HG02981 (cell line): ENCODE measurements at regions not wholly inside any gene's neighbourhood (a gene's known extent, or its start where the extent isn't known, plus 50 kb on each side); places are given as distances from the start of the nearest gene placed in this dataset.

ENCODE experiments used
- ATAC-seq: cut with Tn5 transposase; IDR thresholded peaks from one replicate; pipeline ENCODE4 v1.9.1; 2021; ENCODE audit warnings: mild to moderate bottlenecking, moderate library complexity; ENCODE audit not compliant: unreplicated experiment

DNA sequence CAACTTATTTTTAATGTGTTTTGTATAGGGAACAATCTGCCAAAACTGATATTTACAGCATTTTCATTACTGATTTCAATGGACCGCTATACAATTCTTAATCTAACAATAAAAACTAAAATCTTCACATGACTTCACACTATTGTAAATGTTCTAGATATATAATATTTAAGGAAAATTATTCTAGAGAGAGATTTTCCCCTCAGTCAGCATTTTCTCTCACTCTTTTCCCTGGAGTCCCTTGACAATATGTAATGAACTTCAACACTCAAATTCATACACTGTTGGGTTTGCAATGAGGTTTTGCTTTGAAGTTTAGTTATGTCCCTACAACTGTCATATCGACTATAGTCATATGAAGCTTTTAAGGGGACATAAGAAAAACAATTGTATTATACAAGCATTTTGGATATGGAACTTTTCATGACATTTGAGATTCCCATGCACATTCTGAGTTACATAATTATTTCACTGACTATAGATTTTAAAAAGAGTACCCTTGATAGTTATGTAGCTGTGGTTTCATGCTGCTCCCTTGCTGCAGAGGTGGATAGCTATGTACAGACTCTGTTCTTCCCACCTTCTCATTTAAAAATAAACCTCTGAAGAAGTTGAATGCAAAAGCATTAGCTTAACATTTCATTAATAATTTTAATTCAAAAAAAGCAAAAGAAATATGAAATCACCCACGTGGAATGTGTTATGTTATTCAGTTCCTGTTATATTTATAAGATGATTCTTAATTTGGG is 338.5 kb downstream of the AKAIN1 start:
- ATAC-seq: no peak

DNA sequence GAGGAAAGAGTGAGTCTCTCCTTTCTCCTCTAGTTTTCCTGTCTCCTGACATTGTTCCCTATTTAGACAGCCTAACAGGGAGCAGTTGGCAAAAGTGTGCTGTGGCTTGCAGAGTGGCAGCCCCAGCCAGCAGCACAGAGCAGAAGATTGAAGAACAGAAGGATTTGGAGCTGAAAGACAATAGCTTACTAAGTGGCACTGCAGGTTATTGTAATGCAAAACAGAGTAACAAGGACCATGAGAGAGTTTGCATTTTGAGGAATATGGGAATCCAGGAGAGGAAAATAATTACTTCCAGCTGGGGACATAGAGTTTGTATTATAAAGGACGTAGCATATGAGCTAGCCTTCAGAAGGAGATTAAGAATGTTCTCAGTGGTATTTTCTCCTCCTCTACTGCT is 342.4 kb downstream of the AKAIN1 start:
- ATAC-seq: no peak

DNA sequence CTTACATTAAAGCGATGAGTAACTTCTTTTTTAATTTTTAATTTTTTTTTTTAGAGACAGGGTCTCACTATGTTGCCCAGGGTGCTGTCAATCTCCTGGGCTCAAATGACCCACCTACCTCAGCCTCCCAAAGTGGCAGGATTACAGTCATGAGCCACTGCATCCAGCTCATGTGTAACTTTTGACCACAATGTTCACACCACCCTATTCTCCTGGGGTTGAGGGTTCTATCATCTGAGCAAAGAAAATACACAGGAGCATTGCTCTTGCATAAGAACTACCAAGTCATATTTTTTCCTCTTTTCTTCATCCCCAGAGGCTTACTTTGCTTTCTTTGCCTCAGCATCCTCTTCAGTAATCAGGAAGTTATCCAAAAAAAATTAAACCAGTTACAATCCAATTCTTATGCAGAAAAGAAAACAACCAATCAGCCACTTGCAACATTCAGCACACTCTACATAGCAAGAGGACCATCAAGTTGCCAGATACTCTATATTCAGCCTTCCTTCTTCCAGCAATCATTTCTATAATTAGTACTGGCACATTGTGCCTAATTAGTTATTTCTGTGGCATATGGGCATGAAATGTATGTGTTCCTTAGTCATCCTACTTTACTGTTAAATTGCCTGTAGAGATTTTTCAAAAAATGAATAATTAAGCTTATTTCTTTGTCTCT is 345.6 kb downstream of the AKAIN1 start:
- no peak for ATAC-seq

DNA sequence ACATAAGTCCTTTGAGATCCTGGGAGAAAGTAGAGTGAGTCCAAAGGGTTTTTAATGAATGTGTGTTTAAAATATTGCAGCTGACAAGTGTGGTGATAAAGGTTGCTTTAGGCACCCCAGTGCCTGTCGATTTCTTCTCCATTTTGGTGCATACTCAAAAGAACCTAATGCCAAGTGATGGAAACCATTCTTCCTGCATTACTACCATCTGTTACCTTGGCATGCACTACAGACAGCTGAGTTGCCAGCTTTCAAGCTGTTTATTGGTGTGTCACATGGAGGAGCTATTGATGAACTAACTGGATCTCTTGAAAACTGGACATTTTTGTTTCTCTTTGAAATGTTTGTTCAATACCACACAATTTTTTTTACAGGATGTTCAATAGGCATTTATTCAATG is 350.0 kb downstream of the AKAIN1 start:
- no peak for ATAC-seq

DNA sequence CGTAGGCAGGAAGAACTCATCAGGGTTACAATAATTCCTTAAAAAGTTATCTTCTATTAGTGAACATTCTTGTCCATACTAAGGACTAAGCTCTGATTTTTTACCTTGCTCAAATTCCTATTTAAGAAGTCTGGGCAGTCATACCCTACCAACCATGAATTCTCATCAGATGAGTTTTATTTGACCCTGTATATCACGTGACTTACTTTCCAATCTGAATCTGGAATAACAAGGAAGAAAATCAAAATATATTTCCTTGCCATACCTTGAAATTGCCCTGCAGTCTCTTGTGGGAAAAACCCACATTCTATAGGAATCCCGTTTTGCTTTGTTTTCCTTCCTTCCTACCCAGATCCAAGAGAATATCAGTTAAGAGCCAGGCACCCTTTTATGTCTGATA is 352.7 kb downstream of the AKAIN1 start:
- no peak for ATAC-seq

DNA sequence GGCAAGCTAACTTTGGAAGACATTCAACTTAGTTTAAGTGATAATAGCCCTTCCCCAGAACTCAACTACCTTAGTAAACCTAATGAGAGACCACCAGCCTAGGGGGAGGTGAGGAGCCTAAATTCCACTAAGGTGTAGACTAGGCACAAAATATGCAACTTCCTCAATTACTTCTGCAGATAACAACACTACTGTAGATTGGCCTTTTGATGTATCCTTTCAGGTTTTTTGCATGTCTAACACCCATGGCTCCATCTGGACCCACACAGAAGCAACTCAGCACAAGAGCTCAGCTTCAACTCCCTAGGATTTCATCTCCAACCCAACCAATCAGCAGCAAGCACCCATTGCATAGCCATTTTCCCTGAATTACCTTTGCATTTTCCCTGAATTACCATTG is 353.3 kb downstream of the AKAIN1 start:
- ATAC-seq: no peak

DNA sequence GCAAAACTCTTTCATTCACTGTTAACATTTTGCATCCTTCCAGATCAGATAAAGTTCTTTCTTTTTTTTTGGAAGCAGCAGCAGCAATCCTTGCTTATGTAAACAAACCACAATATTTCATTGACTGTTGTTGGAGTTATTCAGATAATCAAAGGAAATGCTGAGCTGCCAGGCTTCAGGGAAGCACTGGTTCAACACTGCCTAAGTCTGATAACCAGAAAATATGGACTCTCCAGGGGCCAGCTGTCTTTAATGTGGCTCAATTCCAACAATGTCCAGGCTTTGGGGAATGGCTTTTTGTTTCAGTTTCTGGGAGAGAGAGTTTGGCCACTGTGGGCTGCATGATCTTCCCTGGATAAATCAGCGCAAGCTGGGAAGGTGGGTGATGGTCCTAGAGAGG is 354.3 kb downstream of the AKAIN1 start:
- ATAC-seq: no peak

DNA sequence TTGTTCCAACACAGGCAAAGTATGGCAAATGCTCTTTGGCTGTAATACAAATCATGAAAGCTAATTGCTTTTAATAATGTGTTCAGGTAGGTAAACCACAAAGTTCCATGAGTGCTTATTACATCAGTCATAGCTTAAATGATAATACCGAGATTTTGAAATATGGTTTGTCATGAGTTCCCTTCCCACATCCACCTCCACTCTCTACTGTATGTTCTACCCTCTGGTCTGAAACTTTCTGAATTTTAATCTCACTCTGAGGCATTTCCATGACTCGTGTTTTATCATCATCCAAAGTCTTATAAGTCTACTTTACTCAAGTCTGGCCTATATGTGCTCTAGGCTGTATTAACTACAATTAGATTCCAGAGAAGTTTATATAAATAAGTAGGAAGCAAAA is 354.8 kb downstream of the AKAIN1 start:
- ATAC-seq: no peak

DNA sequence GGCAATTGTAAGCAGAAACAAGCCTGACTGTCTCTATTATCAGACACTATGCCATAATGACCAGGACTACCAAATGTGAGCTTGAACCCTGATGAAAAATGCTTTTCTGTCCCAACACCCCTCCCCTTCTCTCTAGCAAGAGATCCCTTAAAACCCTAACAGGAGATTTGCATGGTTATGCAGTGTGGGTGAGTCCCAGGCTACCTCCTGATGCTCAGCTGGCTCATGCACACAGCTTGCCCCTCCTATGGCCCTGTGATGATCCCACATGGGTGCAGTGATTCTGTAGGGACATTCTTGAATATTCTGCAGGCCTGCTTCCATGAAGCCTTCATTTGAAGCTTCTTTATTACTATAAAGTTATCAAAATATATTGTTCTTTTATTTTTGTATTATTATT is 357.4 kb downstream of the AKAIN1 start:
- no peak for ATAC-seq

DNA sequence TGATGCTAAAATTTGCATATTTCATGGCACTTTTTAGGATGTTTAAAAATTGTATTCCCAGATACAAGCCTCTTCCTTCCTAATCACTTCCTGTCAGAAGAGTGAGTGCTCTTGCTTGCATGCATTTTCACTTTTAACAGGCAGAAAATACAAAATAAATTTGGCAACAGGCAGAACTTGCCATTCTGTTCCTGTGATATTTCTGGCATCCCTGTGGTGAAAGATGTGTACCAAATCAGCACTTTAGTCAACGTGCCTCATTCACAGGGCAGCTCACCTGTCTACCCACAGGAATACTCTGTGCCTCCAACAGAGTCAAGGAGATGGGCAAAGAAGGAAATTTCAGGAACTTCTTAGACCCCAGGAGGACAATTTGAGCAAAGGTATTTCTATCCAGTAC is 360.9 kb downstream of the AKAIN1 start:
- no peak for ATAC-seq

DNA sequence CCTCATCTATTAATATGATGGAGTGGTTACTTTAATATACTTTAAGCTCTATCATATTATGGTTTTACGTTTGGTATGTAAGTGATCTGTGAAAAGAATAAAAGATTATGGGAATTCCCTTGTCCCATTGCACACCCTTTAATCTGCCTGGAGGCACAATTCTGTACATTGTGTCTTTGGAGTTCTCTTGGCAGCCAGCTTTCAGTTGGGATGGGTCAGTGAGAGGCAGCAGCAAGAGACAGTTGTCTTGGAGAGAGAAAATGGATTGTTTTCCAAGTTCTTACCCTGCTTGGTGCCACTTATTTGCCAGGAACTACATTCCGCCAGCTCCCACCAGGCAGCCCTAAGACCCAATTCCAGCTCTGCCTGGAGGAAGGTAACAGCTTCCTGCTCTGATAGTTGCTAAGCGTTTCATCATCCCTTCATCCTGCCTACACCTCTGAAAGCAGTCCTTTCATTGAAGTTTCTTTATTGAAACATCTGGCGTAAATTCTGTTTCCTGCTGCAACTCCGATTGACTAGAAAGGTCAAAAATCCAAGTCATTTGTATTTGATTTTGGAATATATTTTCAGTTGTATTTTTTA is 365.2 kb downstream of the AKAIN1 start:
- ATAC-seq: no peak

DNA sequence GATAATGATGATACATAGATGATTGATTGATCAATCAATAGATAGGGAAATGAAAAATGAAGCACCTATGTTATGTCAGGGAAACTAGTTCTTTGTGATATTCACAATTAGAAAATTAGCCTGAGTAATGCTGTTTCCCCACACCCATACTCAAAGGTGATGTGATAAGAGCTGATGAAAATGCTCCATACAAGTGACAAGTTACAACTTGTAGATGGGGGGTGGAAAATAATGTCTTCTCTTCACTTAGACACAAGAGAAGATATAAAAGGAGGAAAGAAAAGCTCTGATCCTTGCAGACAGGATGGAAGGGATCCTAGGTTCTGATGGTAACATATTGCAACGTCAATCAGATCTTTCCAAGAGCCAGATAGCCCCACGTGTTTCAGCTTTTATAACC is 365.9 kb downstream of the AKAIN1 start:
- ATAC-seq: no peak

DNA sequence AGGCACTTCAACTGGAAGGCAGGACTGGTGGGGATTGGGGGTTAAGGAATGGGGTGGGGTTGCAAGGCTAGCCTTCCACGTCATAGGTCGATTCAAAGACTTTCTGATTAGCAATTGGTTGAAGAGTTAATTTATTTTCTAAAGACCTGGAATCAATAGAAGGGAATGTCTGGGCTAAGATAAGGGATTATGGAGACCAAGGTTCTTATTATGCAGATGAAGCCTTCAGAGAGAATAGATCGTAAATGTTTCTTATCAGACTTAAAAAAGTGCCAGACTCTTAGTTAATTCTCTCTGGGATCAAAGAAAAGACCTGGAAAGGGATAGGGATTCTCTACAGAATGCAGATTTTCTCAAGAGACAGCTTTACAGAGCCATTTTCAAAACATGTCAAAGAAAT is 368.0 kb upstream of the DLGAP1 start:
- no peak for ATAC-seq

DNA sequence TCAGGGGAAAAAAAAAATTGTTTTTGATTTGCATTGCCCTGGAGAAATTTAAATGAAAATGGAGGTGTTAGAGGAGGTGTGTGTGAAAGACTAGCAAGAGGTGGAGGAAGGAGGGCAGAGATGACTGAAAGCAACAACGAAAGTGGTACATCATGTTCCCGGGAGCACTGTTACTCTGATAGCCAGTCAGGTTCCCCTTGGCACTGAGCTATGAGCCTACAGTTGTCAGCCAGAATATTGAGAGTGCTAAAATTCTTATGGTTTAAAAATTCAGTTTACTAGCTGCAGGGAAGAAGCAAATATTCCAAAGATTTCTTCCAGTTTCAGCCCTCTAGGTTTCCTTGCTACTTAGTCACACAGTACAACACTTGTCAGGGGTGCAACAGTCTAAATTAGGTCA is 366.7 kb upstream of the DLGAP1 start:
- ATAC-seq: no peak

DNA sequence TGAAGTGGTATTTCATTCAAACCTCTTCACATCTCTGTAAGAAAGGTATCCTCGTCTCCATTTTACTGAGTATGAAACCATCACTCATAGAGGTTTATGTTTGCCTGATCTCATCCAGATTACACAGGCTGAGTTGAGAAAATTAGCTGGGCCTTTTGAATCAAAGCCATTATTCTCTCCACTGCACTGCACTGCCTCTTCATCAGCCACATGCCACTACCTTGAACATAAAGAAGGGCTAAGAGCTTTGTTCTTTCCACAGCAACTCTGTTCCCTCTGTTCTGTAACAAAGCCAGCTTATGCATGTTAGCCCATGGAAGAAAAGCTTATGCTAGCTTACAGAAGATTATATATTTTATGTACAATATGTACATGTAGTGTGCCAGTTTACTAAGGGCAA is 362.6 kb upstream of the DLGAP1 start:
- ATAC-seq: no peak

DNA sequence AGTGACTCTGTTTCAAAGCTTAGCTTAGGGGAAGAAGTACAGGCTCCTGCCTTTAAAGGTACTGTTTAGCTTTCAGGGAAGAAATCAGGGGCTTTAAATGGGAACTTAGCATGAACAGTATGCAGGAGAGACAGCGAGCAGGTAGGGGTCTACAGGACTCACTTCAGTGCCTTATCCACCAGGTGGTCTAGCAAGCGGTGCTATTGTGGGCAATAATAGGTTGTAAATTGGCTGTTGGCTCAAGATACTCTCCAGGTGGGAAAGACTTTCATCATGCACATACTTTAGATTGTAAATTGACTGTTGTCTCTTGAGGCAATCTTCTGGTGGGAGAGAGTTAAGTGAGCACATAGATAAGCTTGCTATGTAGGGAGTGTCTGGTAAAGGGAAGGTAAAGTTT is 358.6 kb upstream of the DLGAP1 start:
- no peak for ATAC-seq

DNA sequence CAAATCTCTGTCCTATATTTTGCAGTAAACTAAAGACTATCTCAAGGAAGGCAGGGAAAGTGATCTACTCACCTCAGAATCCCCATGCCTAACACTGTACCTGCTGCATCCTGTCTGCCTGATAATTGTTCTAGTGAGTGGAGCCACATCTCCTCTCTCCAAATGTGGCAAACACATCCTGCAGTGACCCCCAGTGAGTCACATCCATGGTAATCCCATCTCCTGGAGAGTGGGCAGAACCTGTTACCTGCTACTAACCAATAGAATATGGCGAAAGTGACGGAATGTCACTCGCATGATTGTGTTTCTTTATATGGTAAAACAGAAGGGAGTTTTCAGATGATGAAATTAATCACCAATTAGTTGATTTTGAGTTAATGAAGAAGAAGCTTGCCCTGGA is 353.8 kb upstream of the DLGAP1 start:
- ATAC-seq: no peak

DNA sequence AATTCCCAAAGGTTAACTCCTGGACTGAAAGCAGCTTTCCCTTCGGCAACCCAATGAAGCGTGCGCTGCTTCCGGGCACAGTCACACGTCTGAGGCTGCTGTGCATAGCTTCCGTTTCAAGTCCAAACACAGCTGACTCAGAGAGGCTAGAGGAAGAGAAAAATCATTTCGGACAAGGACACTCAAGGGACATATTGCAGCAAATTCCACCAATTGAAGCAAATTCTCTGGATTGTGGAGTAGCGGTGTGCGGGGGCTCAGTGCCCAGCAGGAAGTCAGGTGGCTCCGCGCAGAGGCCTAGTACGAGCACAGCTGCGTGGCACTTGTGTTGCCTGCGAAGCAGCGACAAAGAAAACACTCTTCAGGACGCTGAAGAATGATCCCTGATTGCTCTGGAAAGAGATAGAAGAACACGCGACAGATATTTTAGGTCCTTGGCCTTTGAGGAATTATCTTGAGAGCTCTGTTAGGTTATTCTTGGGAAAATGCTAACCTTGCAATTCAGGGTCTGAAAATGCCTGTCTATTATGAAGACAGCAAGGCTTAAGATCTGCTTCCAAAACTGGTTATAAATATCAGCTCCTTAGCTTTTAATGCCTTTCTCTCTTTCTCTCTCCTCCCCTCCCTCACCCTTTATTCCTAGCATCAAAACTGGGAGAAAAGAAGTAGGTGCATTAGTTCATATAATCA is 352.6 kb upstream of the DLGAP1 start:
- ATAC-seq: no peak

DNA sequence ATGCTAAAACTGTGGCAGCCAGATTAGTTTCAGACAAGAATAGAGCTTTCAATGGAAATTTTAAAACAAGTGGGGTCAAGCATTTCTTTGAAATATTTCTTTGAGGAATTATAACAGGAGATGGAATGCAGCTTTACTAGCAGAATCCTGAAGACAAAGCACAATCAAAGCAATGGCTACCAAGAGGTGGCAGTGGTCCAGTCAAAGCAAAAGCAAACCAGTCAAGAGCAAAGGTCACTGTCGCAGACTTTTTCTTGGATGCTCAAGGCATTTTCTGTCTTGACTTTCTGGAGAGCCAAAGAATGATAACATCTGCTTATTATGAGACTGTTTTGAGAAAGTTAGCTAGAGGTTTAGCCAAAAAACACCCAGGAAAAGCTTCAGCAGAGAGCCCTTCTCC is 351.2 kb upstream of the DLGAP1 start:
- no peak for ATAC-seq

DNA sequence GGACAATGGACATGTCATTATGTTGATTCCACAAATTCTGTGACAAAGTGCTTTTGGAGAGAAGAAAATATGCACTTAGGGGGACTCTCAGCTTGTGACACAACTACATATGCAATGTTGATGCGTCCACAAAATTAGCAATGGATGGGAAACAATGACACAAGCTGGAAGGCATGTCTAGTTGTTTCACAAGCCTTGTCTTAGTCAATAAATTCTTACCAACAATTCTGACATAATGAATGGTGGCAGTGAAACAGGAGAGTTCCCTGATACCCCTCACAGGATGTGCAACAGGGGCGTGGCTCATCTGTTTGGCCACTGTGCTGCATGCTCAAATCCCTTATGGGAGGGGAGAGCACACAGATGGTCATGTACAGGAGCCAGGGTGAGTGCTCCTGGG is 347.2 kb upstream of the DLGAP1 start:
- no peak for ATAC-seq

DNA sequence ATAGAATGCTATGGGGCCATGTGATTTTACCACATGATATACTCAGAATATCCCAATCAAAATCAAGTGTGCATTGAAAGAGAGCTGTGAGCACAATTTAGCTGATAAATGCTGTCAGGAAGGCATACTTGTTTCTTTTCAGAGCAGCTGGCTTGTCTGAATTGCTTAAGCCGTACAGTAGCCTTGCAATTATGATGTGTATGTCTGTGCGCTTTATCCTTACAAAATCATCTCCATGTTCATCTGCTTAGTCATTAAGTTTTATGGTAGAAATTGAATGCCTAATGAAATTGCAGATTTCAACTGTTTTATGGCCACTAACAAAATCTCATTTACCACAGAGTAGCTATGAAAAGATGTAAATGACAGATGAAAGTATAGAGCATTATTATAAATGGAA is 346.0 kb upstream of the DLGAP1 start:
- ATAC-seq: no peak
